AG08396 (cell line): ENCODE measurements at regions not wholly inside any gene's neighbourhood (a gene's known extent, or its start where the extent isn't known, plus 50 kb on each side); places are given as distances from the start of the nearest gene placed in this dataset.

ENCODE experiments used
- DNase-seq: peaks from one replicate; pipeline ENCODE4 v3.0.0; 2012; ENCODE audit warnings: low spot score, mixed read lengths

DNA sequence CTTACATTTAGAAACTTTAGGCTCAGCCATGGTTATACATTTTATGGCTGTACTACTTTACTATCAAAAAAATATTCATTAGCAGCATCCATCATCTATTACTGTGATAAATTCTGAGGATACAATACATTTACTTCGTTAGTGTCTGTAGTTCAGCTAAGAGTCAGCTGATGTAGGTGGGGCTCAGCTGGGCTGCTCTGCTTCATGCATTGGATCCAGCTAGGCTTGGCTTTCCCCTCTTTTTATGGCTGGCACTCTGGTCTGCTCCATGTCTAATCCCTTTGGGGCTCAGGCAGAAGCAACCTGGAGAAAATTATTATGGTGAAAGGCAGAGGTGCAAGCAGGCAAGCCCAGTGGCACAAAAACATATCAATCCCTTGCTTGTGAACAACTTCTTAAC, 930.1 kb upstream of the NR2F2 start:
- no peak for DNase-seq

- no peak for DNase-seq
These were observed 928.9 kb upstream of the NR2F2 start for GRCh38 chr15:95401587-95401986.

- DNase-seq: peak; percentile 21
These were observed 925.1 kb upstream of the NR2F2 start for GRCh38 chr15:95405447-95405846.

DNA sequence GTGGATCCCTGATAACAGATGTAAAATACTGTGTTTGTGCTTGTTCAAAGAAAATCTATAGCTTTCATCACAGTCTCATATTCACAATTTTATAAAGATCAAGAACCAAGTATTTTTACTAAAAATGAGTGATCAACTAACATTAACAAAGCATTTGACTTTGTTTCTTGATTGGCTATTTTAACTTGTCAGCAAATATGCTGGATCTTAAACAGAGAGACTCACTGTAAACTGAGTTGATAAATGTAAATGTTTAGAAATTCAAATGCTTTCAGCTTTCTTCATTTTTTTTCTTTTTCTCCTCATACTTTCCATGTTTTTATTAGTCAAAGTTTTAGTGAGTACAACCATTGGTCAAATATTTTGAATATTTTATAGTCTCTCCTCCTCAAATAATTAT, 923.0 kb upstream of the NR2F2 start:
- no peak for DNase-seq

DNA sequence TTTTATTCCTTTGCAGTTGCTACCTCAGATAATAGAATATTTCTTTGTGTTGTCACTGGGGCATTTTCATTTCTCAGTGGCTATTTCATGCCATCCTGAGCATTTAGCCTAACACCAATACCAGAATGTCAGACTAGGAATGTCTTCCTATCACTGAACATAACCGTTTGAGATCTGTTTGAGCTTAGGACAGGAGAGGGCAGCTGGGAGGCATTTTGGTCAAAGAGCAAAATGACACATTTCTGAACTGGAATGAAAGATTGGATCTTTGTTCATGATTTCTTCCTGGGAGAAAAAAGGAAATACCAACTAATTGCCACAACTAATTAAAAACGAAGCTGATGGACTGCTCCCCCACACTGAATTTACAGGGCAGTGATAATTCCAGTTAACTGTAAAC, 921.3 kb upstream of the NR2F2 start:
- DNase-seq: no peak

GRCh38 chr15:95409626-95410310, 920.7 kb upstream of the NR2F2 start:
- DNase-seq: no peak

GRCh38 chr15:95410757-95411156, 919.7 kb upstream of the NR2F2 start:
- no peak for DNase-seq

- DNase-seq: no peak
These were observed 913.9 kb upstream of the NR2F2 start for GRCh38 chr15:95416576-95416975.

DNA sequence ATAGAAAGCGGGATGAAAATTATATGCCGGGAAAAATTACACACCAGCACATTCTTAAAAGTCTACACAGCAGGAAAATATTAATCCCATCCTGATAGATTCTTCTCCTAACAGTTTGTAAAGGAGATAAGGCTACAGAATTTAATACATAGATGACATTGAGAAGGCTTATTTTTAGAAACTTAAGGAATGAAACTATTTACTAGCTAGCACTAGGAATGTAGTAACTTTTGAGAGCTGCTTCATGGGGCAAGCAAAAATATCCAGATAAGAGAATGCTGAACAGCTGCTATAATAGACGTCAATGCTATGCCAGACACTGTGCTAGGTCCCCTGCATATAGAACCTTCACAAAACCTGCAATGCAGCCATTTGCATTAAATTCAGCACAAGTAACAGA, 912.7 kb upstream of the NR2F2 start:
- DNase-seq: no peak

DNA sequence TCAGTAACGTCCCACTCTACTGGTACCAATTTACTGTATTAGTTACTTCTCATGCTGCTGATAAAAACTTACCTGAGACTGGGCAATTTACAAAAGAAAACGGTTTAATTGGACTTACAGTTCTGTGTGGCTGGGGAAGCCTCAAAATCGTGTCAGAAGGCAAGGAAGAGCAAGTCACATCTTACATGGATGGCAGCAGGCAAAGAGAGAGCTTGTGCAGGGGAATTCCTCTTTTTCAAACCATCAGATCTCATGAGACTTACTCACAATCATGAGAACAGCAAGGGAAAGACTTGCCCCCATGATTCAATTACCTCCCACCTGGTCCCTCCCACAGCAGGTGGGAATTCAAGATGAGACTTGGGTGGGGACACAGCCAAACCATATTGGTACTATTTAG, 908.2 kb upstream of the NR2F2 start:
- no peak for DNase-seq

DNA sequence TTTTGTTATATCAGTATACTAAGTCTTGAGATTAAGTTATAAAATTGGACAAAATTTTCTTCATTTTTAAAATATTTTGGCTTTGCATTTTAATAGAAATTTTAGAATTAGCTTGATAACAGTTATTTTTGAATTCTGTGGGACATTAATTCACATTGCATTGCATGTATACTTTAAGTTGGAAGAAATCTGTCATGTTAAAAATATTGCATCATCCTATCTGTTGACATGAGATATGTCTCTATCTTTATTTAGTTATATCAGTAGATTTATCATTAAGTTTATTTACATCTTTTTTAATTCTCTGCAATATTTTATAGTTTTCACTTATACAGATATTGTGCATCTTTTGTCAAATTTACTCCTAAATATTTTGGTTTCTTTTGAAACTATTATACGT, 904.6 kb upstream of the NR2F2 start:
- DNase-seq: no peak

DNA sequence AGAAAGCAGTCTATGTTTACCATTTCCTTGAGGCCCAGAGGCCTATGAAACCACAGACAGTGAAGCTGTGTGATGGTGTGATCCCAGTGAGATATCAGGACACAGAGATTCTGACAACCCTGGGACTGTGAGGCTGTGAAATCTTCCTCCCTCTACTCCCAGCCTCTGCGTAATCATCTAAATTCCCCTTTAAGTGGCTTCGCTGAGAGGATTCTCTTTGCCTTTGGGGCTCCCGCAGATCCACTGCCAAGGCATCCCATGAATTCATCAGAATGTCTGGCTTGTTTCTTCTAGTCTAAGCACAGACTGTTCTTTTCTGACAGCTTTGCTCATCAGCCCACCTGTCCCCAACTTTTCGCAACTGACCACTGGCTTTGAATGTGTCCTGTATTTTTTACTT, 901.2 kb upstream of the NR2F2 start:
- no peak for DNase-seq

DNA sequence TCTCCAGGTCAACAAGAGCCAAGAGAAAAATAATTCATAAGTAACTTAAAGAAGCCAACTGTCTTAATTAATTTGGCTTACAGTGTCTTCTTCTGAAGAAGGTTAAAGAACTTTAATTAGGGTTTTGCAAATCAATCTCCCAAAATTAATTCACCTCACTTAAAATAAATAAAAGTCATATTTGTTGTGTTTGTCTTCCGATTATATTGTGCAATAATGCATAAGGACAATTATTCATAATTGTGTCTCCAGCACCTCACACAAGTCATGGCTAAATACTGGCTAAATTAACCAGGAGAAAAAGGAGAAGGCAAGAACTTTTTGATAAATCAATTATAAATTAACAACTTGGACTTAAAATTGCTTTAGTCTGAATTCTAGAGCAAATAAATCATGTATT, 899.0 kb upstream of the NR2F2 start:
- DNase-seq: no peak

GRCh38 chr15:95432878-95433405, 897.6 kb upstream of the NR2F2 start:
- DNase-seq: no peak

GRCh38 chr15:95439922-95440376, 890.6 kb upstream of the NR2F2 start:
- no peak for DNase-seq

DNA sequence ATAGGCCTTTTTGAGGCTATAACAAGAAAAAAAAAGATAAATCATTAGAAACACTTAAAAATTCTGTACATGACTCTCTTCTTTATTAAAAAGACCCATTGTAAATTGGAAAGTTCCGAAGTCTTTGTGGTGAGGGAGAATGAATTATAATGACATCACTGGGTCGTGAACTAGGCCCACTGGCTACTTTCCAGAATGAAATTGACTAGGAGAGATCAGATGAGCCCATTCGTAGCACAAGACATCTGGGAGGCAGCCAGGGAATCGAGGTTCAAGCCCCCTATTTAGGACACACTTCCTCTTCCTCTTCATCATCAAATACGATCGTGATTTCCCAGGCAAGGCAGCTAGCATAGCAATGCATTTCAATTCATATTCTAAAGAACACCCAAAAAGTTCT, 889.8 kb upstream of the NR2F2 start:
- no peak for DNase-seq

GRCh38 chr15:95442107-95442719, 888.3 kb upstream of the NR2F2 start:
- DNase-seq: no peak

- no peak for DNase-seq
These were observed 885.6 kb upstream of the NR2F2 start for GRCh38 chr15:95444860-95445259.

- DNase-seq: no peak
These were observed 883.6 kb upstream of the NR2F2 start for GRCh38 chr15:95446854-95447253.

GRCh38 chr15:95447486-95447885, 883.0 kb upstream of the NR2F2 start:
- no peak for DNase-seq

GRCh38 chr15:95448531-95449229, 881.8 kb upstream of the NR2F2 start:
- DNase-seq: no peak

- DNase-seq: no peak
These were observed 881.3 kb upstream of the NR2F2 start for GRCh38 chr15:95449230-95449628.

DNA sequence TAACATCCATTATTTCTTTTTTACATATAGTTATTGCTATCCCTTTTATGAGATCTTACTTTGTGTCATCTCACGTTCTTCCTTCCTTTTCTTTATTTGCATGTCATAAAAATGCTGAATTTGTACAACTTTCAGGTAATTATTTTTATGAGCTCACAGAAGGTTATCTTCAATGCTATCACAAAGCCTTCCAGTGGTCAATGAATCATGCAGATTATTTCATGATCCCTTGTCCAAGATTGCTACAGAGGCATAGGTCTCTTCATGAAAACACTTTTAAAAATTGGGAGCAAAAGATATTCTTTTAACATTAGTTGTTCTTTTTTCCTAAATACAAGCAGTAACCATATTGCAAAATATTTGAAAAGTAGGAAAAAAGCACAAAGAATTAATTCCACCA, 880.1 kb upstream of the NR2F2 start:
- no peak for DNase-seq
